ENCODE measurements at regions not wholly inside any gene's neighbourhood (a gene's known extent, or its start where the extent isn't known, plus 50 kb on each side); places are given as distances from the start of the nearest gene placed in this dataset.

- no peaks in the 10 kb centered on the region for H3K36me3 Mint-ChIP-seq (ENCODE audit: low read depth)
- no peak for DNase-seq
- ChIA-PET CTCF (no interaction called here), POLR2A (no interaction called here)
- peaks cover 8% of the 10 kb centered on the region for H3K4me1 Mint-ChIP-seq
- no peak overlapping the region for H3K4me3 Mint-ChIP-seq
- no peak overlapping the region for H3K27ac Mint-ChIP-seq
- no peaks in the 10 kb centered on the region for H3K9me3 Mint-ChIP-seq
- H3K27me3 Mint-ChIP-seq = no peaks in the 10 kb centered on the region
These were observed 124.4 kb upstream of the AKIRIN2 start for GRCh38 chr6:87826424-87826823.

GRCh38 chr6:87825821-87826221 is 123.8 kb upstream of the AKIRIN2 start:
- Mint-ChIP-seq H3K27ac (no peak overlapping the region), H3K4me1 (peaks cover 6% of the 10 kb centered on the region), H3K4me3 (no peak overlapping the region), H3K27me3 (no peaks in the 10 kb centered on the region), H3K9me3 (no peaks in the 10 kb centered on the region), H3K36me3 (ENCODE audit: low read depth) (no peaks in the 10 kb centered on the region)
- ChIA-PET CTCF (no interaction called here), POLR2A (no interaction called here)
- DNase-seq = no peak

- H3K9me3 Mint-ChIP-seq = no peaks in the 10 kb centered on the region
- H3K4me3 Mint-ChIP-seq = no peak overlapping the region
- H3K27ac Mint-ChIP-seq = no peak overlapping the region
- no peak for DNase-seq
- ChIA-PET CTCF (interaction anchor here (0.8 kb wide), 1 partner anchor 99 kb away, joined by 3 read pairs; no protein-coding TSS in a partner anchor), POLR2A (no interaction called here)
- H3K4me1 Mint-ChIP-seq = peaks cover 6% of the 10 kb centered on the region
- H3K36me3 Mint-ChIP-seq (ENCODE audit: low read depth) = no peaks in the 10 kb centered on the region
- H3K27me3 Mint-ChIP-seq = no peaks in the 10 kb centered on the region
These were observed 123.0 kb upstream of the AKIRIN2 start for GRCh38 chr6:87824958-87825491.

GRCh38 chr6:87822011-87822410 is 120.0 kb upstream of the AKIRIN2 start:
- H3K27ac Mint-ChIP-seq = no peak overlapping the region
- CTCF ChIA-PET = no interaction called here
- POLR2A ChIA-PET = no interaction called here
- DNase-seq = no peak
- H3K4me1 Mint-ChIP-seq = peaks cover 6% of the 10 kb centered on the region
- no peaks in the 10 kb centered on the region for H3K36me3 Mint-ChIP-seq (ENCODE audit: low read depth)
- no peak overlapping the region for H3K4me3 Mint-ChIP-seq
- no peaks in the 10 kb centered on the region for H3K27me3 Mint-ChIP-seq
- no peaks in the 10 kb centered on the region for H3K9me3 Mint-ChIP-seq

GRCh38 chr6:87820343-87820984 is 118.4 kb upstream of the AKIRIN2 start:
- POLR2A ChIA-PET = no interaction called here
- no peak for DNase-seq
- peaks cover 4% of the 10 kb centered on the region for H3K27me3 Mint-ChIP-seq
- no peaks in the 10 kb centered on the region for H3K9me3 Mint-ChIP-seq
- peaks cover under 1% of the 10 kb centered on the region for H3K4me1 Mint-ChIP-seq
- H3K4me3 Mint-ChIP-seq = no peak overlapping the region
- no peaks in the 10 kb centered on the region for H3K36me3 Mint-ChIP-seq (ENCODE audit: low read depth)
- CTCF ChIA-PET = interaction anchor here (1.3 kb wide), 1 partner anchor 11 kb away, joined by 3 read pairs; no protein-coding TSS in a partner anchor
- H3K27ac Mint-ChIP-seq = no peak overlapping the region

- Mint-ChIP-seq H3K36me3 (ENCODE audit: low read depth) (no peaks in the 10 kb centered on the region), H3K9me3 (no peaks in the 10 kb centered on the region), H3K27ac (no peak overlapping the region), H3K4me3 (no peak overlapping the region), H3K27me3 (peaks cover 10% of the 10 kb centered on the region), H3K4me1 (no peaks in the 10 kb centered on the region)
- no peak for DNase-seq
- POLR2A ChIA-PET = no interaction called here
- CTCF ChIA-PET = interaction anchor here (1.6 kb wide), 1 partner anchor 13 kb away, joined by 7 read pairs; no protein-coding TSS in a partner anchor
These were observed 115.2 kb upstream of the AKIRIN2 start for GRCh38 chr6:87817183-87817582.

- ChIA-PET CTCF (interaction anchor here (1.3 kb wide), 1 partner anchor 13 kb away, joined by 5 read pairs; no protein-coding TSS in a partner anchor), POLR2A (no interaction called here)
- H3K4me3 Mint-ChIP-seq = no peak overlapping the region
- peaks cover 15% of the 10 kb centered on the region for H3K27me3 Mint-ChIP-seq
- H3K27ac Mint-ChIP-seq = no peak overlapping the region
- DNase-seq = no peak
- no peaks in the 10 kb centered on the region for H3K9me3 Mint-ChIP-seq
- no peaks in the 10 kb centered on the region for H3K4me1 Mint-ChIP-seq
- H3K36me3 Mint-ChIP-seq (ENCODE audit: low read depth) = no peaks in the 10 kb centered on the region
These were observed 113.4 kb upstream of the AKIRIN2 start for GRCh38 chr6:87815449-87815848.

GRCh38 chr6:87808005-87808757 is 106.1 kb upstream of the AKIRIN2 start:
- Mint-ChIP-seq H3K27me3 (peaks cover 9% of the 10 kb centered on the region), H3K9me3 (no peaks in the 10 kb centered on the region), H3K4me1 (no peaks in the 10 kb centered on the region), H3K27ac (no peak overlapping the region), H3K36me3 (ENCODE audit: low read depth) (no peaks in the 10 kb centered on the region), H3K4me3 (no peak overlapping the region)
- POLR2A ChIA-PET = no interaction called here
- no peak for DNase-seq
- CTCF ChIA-PET = interaction anchor here (0.6 kb wide), 1 partner anchor 191 kb away, joined by 4 read pairs; no protein-coding TSS in a partner anchor

- DNase-seq = no peak
- H3K4me3 Mint-ChIP-seq = no peak overlapping the region
- CTCF ChIA-PET = no interaction called here
- no peaks in the 10 kb centered on the region for H3K9me3 Mint-ChIP-seq
- H3K27me3 Mint-ChIP-seq = peaks cover 7% of the 10 kb centered on the region
- no peaks in the 10 kb centered on the region for H3K36me3 Mint-ChIP-seq (ENCODE audit: low read depth)
- POLR2A ChIA-PET = no interaction called here
- no peak overlapping the region for H3K27ac Mint-ChIP-seq
- no peaks in the 10 kb centered on the region for H3K4me1 Mint-ChIP-seq
These were observed 105.4 kb upstream of the AKIRIN2 start for GRCh38 chr6:87807475-87807874.

GRCh38 chr6:87806635-87807034 is 104.6 kb upstream of the AKIRIN2 start:
- H3K27ac Mint-ChIP-seq = no peak overlapping the region
- peaks cover 2% of the 10 kb centered on the region for H3K27me3 Mint-ChIP-seq
- CTCF ChIA-PET = interaction anchor here (0.6 kb wide), 1 partner anchor 20 kb away, joined by 3 read pairs; no protein-coding TSS in a partner anchor
- POLR2A ChIA-PET = no interaction called here
- no peak overlapping the region for H3K4me3 Mint-ChIP-seq
- no peak for DNase-seq
- H3K4me1 Mint-ChIP-seq = no peaks in the 10 kb centered on the region
- H3K36me3 Mint-ChIP-seq (ENCODE audit: low read depth) = no peaks in the 10 kb centered on the region
- H3K9me3 Mint-ChIP-seq = no peaks in the 10 kb centered on the region

GRCh38 chr6:87806099-87806498 is 104.1 kb upstream of the AKIRIN2 start:
- no peak overlapping the region for H3K4me3 Mint-ChIP-seq
- H3K9me3 Mint-ChIP-seq = no peaks in the 10 kb centered on the region
- ChIA-PET POLR2A (no interaction called here), CTCF (no interaction called here)
- peaks cover 4% of the 10 kb centered on the region for H3K27me3 Mint-ChIP-seq
- H3K27ac Mint-ChIP-seq = no peak overlapping the region
- no peaks in the 10 kb centered on the region for H3K4me1 Mint-ChIP-seq
- no peak for DNase-seq
- H3K36me3 Mint-ChIP-seq (ENCODE audit: low read depth) = no peaks in the 10 kb centered on the region

- CTCF ChIA-PET = interaction anchor here (0.9 to 2.1 kb wide), 3 partner anchors 12 to 80 kb away, joined by 3 to 7 read pairs (median 5); no protein-coding TSS in a partner anchor
- DNase-seq = no peak
These were observed 101.8 kb upstream of the AKIRIN2 start for GRCh38 chr6:87803791-87804190.

GRCh38 chr6:87799651-87800050 is 97.6 kb upstream of the AKIRIN2 start:
- Mint-ChIP-seq H3K9me3 (no peaks in the 10 kb centered on the region), H3K27me3 (peaks cover 4% of the 10 kb centered on the region), H3K36me3 (ENCODE audit: low read depth) (no peaks in the 10 kb centered on the region), H3K27ac (no peak overlapping the region), H3K4me1 (peaks cover 3% of the 10 kb centered on the region), H3K4me3 (no peak overlapping the region)
- CTCF ChIA-PET = no interaction called here
- POLR2A ChIA-PET = no interaction called here
- DNase-seq = no peak

More at GRCh38 chr6:87803791-87804190, 101.8 kb upstream of the AKIRIN2 start:
- Mint-ChIP-seq H3K9me3 (no peaks in the 10 kb centered on the region), H3K4me3 (no peak overlapping the region), H3K27ac (no peak overlapping the region), H3K4me1 (peaks cover 3% of the 10 kb centered on the region), H3K36me3 (ENCODE audit: low read depth) (no peaks in the 10 kb centered on the region), H3K27me3 (peaks cover 4% of the 10 kb centered on the region)
- POLR2A ChIA-PET = no interaction called here

All from activated CD4-positive, alpha-beta T cell treated with anti-CD3 and anti-CD28 coated beads, Interleukin-2, amount 10 ng/mL, durations not matched to agents 7 days and 5 days (primary cell).